ENCODE measurements at regions not wholly inside any gene's neighbourhood (a gene's known extent, or its start where the extent isn't known, plus 50 kb on each side); places are given as distances from the start of the nearest gene placed in this dataset.

DNA sequence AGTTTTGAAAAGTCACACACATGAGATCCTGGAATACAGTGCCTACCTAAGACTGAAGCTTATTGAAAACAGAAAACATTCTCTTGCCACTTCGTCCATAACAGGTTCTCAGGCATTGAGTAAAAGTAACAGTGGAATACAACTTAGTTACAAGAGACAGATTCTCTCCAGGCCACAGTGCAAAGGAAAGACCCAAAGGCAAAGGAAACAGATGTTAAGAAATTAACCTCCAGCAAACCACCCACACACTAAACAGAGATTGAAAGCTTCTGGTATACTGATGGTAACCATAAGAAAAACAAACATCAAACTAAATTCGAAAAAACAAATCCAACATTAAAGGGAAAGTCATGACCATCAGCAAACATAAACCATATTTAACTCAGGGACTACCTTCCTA is 914.7 kb downstream of the SLITRK5 start:
- TF ChIP-seq POLR2A (IDR thresholded peaks at IDR 0.05) (no peak), POLR2AphosphoS5 (IDR thresholded peaks at IDR 0.05) (no peak)
- TF ChIP-seq, protein P1, sequence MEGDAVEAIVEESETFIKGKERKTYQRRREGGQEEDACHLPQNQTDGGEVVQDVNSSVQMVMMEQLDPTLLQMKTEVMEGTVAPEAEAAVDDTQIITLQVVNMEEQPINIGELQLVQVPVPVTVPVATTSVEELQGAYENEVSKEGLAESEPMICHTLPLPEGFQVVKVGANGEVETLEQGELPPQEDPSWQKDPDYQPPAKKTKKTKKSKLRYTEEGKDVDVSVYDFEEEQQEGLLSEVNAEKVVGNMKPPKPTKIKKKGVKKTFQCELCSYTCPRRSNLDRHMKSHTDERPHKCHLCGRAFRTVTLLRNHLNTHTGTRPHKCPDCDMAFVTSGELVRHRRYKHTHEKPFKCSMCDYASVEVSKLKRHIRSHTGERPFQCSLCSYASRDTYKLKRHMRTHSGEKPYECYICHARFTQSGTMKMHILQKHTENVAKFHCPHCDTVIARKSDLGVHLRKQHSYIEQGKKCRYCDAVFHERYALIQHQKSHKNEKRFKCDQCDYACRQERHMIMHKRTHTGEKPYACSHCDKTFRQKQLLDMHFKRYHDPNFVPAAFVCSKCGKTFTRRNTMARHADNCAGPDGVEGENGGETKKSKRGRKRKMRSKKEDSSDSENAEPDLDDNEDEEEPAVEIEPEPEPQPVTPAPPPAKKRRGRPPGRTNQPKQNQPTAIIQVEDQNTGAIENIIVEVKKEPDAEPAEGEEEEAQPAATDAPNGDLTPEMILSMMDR (IDR thresholded peaks at IDR 0.05): no peak

Measured in prostate gland (tissue), 2 donors.